ENCODE measurements at regions not wholly inside any gene's neighbourhood (a gene's known extent, or its start where the extent isn't known, plus 50 kb on each side); places are given as distances from the start of the nearest gene placed in this dataset.
A peak's percentile ranks its signal among the peaks of the same experiment; 100 is the strongest.

DNA sequence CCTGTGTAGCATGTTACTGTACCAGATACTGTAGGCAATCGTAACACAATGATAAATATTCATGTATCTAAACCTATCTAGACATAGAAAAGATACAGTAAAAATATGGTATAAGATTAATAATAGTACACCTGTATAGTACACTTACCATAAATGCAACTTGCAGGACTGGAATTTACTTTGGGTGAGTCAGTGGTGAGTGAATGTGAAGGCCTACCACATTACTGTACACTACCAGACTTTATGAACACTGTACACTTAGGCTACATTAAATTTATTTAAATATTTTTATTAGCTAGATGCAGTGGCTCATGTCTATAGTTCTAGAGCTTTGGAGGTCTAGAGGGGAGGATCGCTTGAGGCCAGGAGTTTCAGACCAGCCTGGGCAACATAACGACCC lies 186.6 kb upstream of the ROPN1 start:
- H3K4me1 ChIP-seq (ENCODE audit: control insufficient read depth in 2 of 2, insufficient read depth in 1 of 2, low read depth in 1 of 2, low read length in 2 of 2) = no peaks in the 10 kb centered on the region
- H3K4me2 ChIP-seq (ENCODE audit: insufficient read depth, low read length, poor library complexity, severe bottlenecking) = no peak overlapping the region
- no peaks in the 10 kb centered on the region for H3K27me3 ChIP-seq (ENCODE audit: control insufficient read depth in 3 of 3, insufficient read depth in 3 of 3, low read depth in 1 of 3, low read length in 3 of 3)
- no peak overlapping the region for H2BK15ac ChIP-seq (ENCODE audit: low read length)
- no peak overlapping the region for H3K4me3 ChIP-seq (ENCODE audit: low read length in 2 of 2)
- H3K9ac ChIP-seq (ENCODE audit: low read depth, low read length, poor library complexity) = no peak overlapping the region
- no peak overlapping the region for H4K91ac ChIP-seq (ENCODE audit: low read depth, low read length, poor library complexity)
- H2BK12ac ChIP-seq (ENCODE audit: low read length) = no peak overlapping the region
- H2BK120ac ChIP-seq (ENCODE audit: low read depth, low read length) = no peak overlapping the region
- no peak overlapping the region for H4K8ac ChIP-seq (ENCODE audit: low read depth, low read length)
- no peak overlapping the region for H2AFZ ChIP-seq (ENCODE audit: low read length)
- H3K9me3 ChIP-seq (replicated peaks in 1 of 2; ENCODE audit: control insufficient read depth in 2 of 2, insufficient read depth in 1 of 2, low read depth in 1 of 2, low read length in 2 of 2) = peaks cover 0 to 4% of the 10 kb centered on the region in 2 donors
- no CpG with 5 or more reads among the region's 3 CpGs for WGBS, 2 donors (ENCODE audit: extremely low coverage in 2 of 2, insufficient read length in 2 of 2, insufficient replicate concordance in 1 of 2)
- H3K27ac ChIP-seq (replicated peaks; ENCODE audit: low read length) = no peak overlapping the region
- DNase-seq (ENCODE audit: low spot score) = no peak
- H3K23ac ChIP-seq (ENCODE audit: low read depth, low read length, poor library complexity) = no peak overlapping the region
- H3K4ac ChIP-seq (ENCODE audit: low read length) = no peak overlapping the region
- H3K14ac ChIP-seq (ENCODE audit: low read length) = no peak overlapping the region
- H2BK5ac ChIP-seq (ENCODE audit: low read length) = no peak overlapping the region
- H2AK5ac ChIP-seq (ENCODE audit: low read depth, low read length) = no peak overlapping the region
- H3K79me1 ChIP-seq (ENCODE audit: low read depth, low read length) = no peaks in the 10 kb centered on the region
- H3K18ac ChIP-seq (ENCODE audit: low read length) = no peak overlapping the region
- H3K36me3 ChIP-seq (replicated peaks in 1 of 2; ENCODE audit: control insufficient read depth in 2 of 2, insufficient read depth in 2 of 2, low read length in 2 of 2) = no peaks in the 10 kb centered on the region

DNA sequence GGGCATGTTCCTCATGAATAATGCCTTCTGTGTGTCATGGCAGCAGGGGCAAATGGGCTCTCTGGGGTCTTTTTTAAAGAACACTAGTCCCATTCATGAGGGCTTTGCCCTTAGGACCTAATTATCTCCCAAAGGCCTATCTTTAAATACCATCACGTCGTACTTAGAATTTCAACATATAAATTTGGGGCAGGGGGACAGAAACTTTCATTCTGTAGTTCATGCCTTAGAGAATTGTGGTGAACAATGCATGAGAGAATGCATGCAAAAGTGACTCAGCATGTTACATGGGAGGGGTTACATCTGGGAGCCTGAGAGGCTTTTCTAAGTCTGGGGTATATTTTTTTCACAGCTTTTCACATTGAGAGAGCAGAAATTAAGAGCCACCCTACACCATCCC lies 208.5 kb upstream of the ROPN1 start:
- Histone ChIP-seq H2AFZ (ENCODE audit: low read length) (peak overlapping the region; percentile 9), H3K4me2 (ENCODE audit: insufficient read depth, low read length, poor library complexity, severe bottlenecking) (no peak overlapping the region), H3K9ac (ENCODE audit: low read depth, low read length, poor library complexity) (no peak overlapping the region), H3K4me1 (ENCODE audit: control insufficient read depth in 2 of 2, insufficient read depth in 1 of 2, low read depth in 1 of 2, low read length in 2 of 2) (peaks cover 18 to 20% of the 10 kb centered on the region in 2 donors), H3K27ac (replicated peaks; ENCODE audit: low read length) (no peak overlapping the region), H4K8ac (ENCODE audit: low read depth, low read length) (no peak overlapping the region), H3K23ac (ENCODE audit: low read depth, low read length, poor library complexity) (no peak overlapping the region), H3K14ac (ENCODE audit: low read length) (no peak overlapping the region), H3K18ac (ENCODE audit: low read length) (no peak overlapping the region), H2BK12ac (ENCODE audit: low read length) (no peak overlapping the region), H2BK120ac (ENCODE audit: low read depth, low read length) (no peak overlapping the region), H3K27me3 (ENCODE audit: control insufficient read depth in 3 of 3, insufficient read depth in 3 of 3, low read depth in 1 of 3, low read length in 3 of 3) (no peaks in the 10 kb centered on the region), H2AK5ac (ENCODE audit: low read depth, low read length) (no peak overlapping the region), H2BK15ac (ENCODE audit: low read length) (no peak overlapping the region), H4K91ac (ENCODE audit: low read depth, low read length, poor library complexity) (no peak overlapping the region), H2BK5ac (ENCODE audit: low read length) (no peak overlapping the region), H3K4ac (ENCODE audit: low read length) (no peak overlapping the region), H3K4me3 (ENCODE audit: low read length in 2 of 2) (no peak overlapping the region), H3K79me1 (ENCODE audit: low read depth, low read length) (no peaks in the 10 kb centered on the region), H3K9me3 (replicated peaks in 1 of 2; ENCODE audit: control insufficient read depth in 2 of 2, insufficient read depth in 1 of 2, low read depth in 1 of 2, low read length in 2 of 2) (no peaks in the 10 kb centered on the region), H3K36me3 (replicated peaks in 1 of 2; ENCODE audit: control insufficient read depth in 2 of 2, insufficient read depth in 2 of 2, low read length in 2 of 2) (no peaks in the 10 kb centered on the region)
- no CpG with 5 or more reads among the region's 2 CpGs for WGBS, 2 donors (ENCODE audit: extremely low coverage in 2 of 2, insufficient read length in 2 of 2, insufficient replicate concordance in 1 of 2)
- DNase-seq (ENCODE audit: low spot score) = no peak

DNA sequence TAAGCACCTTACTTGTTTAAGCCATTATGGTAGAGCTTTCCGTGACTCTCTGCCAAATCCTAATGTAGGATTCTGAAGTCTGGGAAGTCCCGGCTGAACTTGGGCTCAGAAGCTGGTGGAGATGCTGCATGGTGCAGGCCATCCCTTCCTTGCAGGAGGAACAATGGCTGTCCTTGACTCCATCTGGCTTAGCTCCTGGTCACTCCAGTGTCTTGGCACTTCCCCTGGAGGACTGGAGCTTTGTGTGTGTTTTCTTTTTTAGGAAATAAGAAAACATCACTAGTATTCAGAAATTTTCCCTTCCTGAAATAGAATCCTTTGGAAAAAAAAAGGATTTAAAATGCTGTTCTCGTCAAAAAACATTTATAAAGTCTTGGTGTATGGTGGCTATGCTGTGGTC lies 209.3 kb upstream of the ROPN1 start:
- Histone ChIP-seq H3K4me3 (ENCODE audit: low read length in 2 of 2) (no peak overlapping the region), H3K27ac (replicated peaks; ENCODE audit: low read length) (no peak overlapping the region)

DNA sequence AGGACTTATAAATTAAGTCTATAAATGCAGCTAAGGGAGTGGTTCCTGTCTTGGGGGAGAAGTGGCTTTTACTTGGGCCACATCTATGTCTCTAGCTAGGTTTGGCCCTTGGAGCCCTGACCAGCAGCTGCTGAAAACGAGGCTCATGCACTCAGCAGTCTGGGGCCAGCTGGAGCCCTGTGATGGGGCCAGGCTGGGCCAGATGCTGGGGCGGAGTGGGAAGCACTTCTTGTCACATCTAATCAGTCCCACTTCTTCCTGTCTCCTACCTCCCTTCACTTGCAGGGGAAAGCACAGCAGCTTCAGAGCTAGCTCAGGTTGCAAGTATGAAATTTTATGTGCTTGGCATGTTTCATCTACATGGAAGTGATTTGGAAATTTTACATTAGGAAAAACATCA lies 209.9 kb upstream of the ROPN1 start:
- no peak for DNase-seq (ENCODE audit: low spot score)
- no peaks in the 10 kb centered on the region for H3K9me3 ChIP-seq (replicated peaks in 1 of 2; ENCODE audit: control insufficient read depth in 2 of 2, insufficient read depth in 1 of 2, low read depth in 1 of 2, low read length in 2 of 2)
- H3K9ac ChIP-seq (ENCODE audit: low read depth, low read length, poor library complexity) = no peak overlapping the region
- H2BK5ac ChIP-seq (ENCODE audit: low read length) = no peak overlapping the region
- no peaks in the 10 kb centered on the region for H3K79me1 ChIP-seq (ENCODE audit: low read depth, low read length)
- peaks cover 17 to 18% of the 10 kb centered on the region in 2 donors for H3K4me1 ChIP-seq (ENCODE audit: control insufficient read depth in 2 of 2, insufficient read depth in 1 of 2, low read depth in 1 of 2, low read length in 2 of 2)
- no peak overlapping the region for H3K18ac ChIP-seq (ENCODE audit: low read length)
- no peaks in the 10 kb centered on the region for H3K27me3 ChIP-seq (ENCODE audit: control insufficient read depth in 3 of 3, insufficient read depth in 3 of 3, low read depth in 1 of 3, low read length in 3 of 3)
- no peak overlapping the region for H3K4me2 ChIP-seq (ENCODE audit: insufficient read depth, low read length, poor library complexity, severe bottlenecking)
- H3K14ac ChIP-seq (ENCODE audit: low read length) = no peak overlapping the region
- no peak overlapping the region for H4K91ac ChIP-seq (ENCODE audit: low read depth, low read length, poor library complexity)
- no peak overlapping the region for H3K4ac ChIP-seq (ENCODE audit: low read length)
- H2BK120ac ChIP-seq (ENCODE audit: low read depth, low read length) = no peak overlapping the region
- H2BK12ac ChIP-seq (ENCODE audit: low read length) = no peak overlapping the region
- no CpG with 5 or more reads among the region's 2 CpGs for WGBS, 2 donors (ENCODE audit: extremely low coverage in 2 of 2, insufficient read length in 2 of 2, insufficient replicate concordance in 1 of 2)
- no peak overlapping the region for H2AFZ ChIP-seq (ENCODE audit: low read length)
- no peak overlapping the region for H4K8ac ChIP-seq (ENCODE audit: low read depth, low read length)
- no peak overlapping the region for H2BK15ac ChIP-seq (ENCODE audit: low read length)
- no peak overlapping the region for H3K4me3 ChIP-seq (ENCODE audit: low read length in 2 of 2)
- no peak overlapping the region for H3K23ac ChIP-seq (ENCODE audit: low read depth, low read length, poor library complexity)
- no peaks in the 10 kb centered on the region for H3K36me3 ChIP-seq (replicated peaks in 1 of 2; ENCODE audit: control insufficient read depth in 2 of 2, insufficient read depth in 2 of 2, low read length in 2 of 2)
- H3K27ac ChIP-seq (replicated peaks; ENCODE audit: low read length) = no peak overlapping the region
- H2AK5ac ChIP-seq (ENCODE audit: low read depth, low read length) = no peak overlapping the region

More for the DNA sequence above, 209.3 kb upstream of the ROPN1 start:
- Histone ChIP-seq H3K27me3 (ENCODE audit: control insufficient read depth in 3 of 3, insufficient read depth in 3 of 3, low read depth in 1 of 3, low read length in 3 of 3) (no peaks in the 10 kb centered on the region), H2BK120ac (ENCODE audit: low read depth, low read length) (no peak overlapping the region), H3K9me3 (replicated peaks in 1 of 2; ENCODE audit: control insufficient read depth in 2 of 2, insufficient read depth in 1 of 2, low read depth in 1 of 2, low read length in 2 of 2) (no peaks in the 10 kb centered on the region), H3K18ac (ENCODE audit: low read length) (no peak overlapping the region), H3K4me1 (ENCODE audit: control insufficient read depth in 2 of 2, insufficient read depth in 1 of 2, low read depth in 1 of 2, low read length in 2 of 2) (peaks cover 17 to 18% of the 10 kb centered on the region in 2 donors), H2BK15ac (ENCODE audit: low read length) (no peak overlapping the region), H3K4ac (ENCODE audit: low read length) (no peak overlapping the region), H4K8ac (ENCODE audit: low read depth, low read length) (no peak overlapping the region), H4K91ac (ENCODE audit: low read depth, low read length, poor library complexity) (no peak overlapping the region), H2AK5ac (ENCODE audit: low read depth, low read length) (no peak overlapping the region), H2BK5ac (ENCODE audit: low read length) (no peak overlapping the region), H3K14ac (ENCODE audit: low read length) (no peak overlapping the region), H3K4me2 (ENCODE audit: insufficient read depth, low read length, poor library complexity, severe bottlenecking) (no peak overlapping the region), H2AFZ (ENCODE audit: low read length) (no peak overlapping the region), H3K36me3 (replicated peaks in 1 of 2; ENCODE audit: control insufficient read depth in 2 of 2, insufficient read depth in 2 of 2, low read length in 2 of 2) (no peaks in the 10 kb centered on the region), H3K23ac (ENCODE audit: low read depth, low read length, poor library complexity) (no peak overlapping the region), H2BK12ac (ENCODE audit: low read length) (no peak overlapping the region), H3K9ac (ENCODE audit: low read depth, low read length, poor library complexity) (no peak overlapping the region), H3K79me1 (ENCODE audit: low read depth, low read length) (no peaks in the 10 kb centered on the region)
- no peak for DNase-seq (ENCODE audit: low spot score)
- no CpG with 5 or more reads among the region's 3 CpGs for WGBS, 2 donors (ENCODE audit: extremely low coverage in 2 of 2, insufficient read length in 2 of 2, insufficient replicate concordance in 1 of 2)

Data from neuronal stem cell (in vitro differentiated cells).